H9 (cell line): ENCODE measurements at regions not wholly inside any gene's neighbourhood (a gene's known extent, or its start where the extent isn't known, plus 50 kb on each side); places are given as distances from the start of the nearest gene placed in this dataset.

Experiments used
- DNase-seq: peaks from one replicate; pipeline ENCODE4 v3.0.0-alpha.2; 2017
- H2AFZ ChIP-seq: one replicate; pipeline ENCODE4 v1.6.1; 2013; ENCODE audit warnings: mild to moderate bottlenecking, low read length, control low read depth, moderate library complexity
- H2AK5ac ChIP-seq: 2 replicates; pipeline ENCODE4 v1.6.1; 2013; ENCODE audit warnings: low read length, control low read depth, mixed read lengths; ENCODE audit not compliant: insufficient read length
- H2BK120ac ChIP-seq: one replicate; pipeline ENCODE4 v1.6.1; 2013; ENCODE audit warnings: low read depth, mild to moderate bottlenecking, low read length, control low read depth, inconsistent platforms; ENCODE audit not compliant: poor library complexity, severe bottlenecking
- H2BK12ac ChIP-seq: 2 replicates; pipeline ENCODE4 v1.6.1; 2013; ENCODE audit warnings: low read length, control low read depth, mixed read lengths, low read depth; ENCODE audit not compliant: insufficient read length
- H2BK15ac ChIP-seq: 2 replicates; pipeline ENCODE4 v1.6.1; 2013; ENCODE audit warnings: low read depth, low read length, control low read depth
- H2BK20ac ChIP-seq: one replicate; pipeline ENCODE4 v1.6.1; 2013; ENCODE audit warnings: low read depth, mild to moderate bottlenecking, low read length, control low read depth, inconsistent platforms; ENCODE audit not compliant: poor library complexity, severe bottlenecking
- H2BK5ac ChIP-seq: 2 replicates; pipeline ENCODE4 v1.6.1; 2013; ENCODE audit warnings: low read length, control low read depth, mixed read lengths; ENCODE audit not compliant: insufficient read length
- H3K14ac ChIP-seq: 2 replicates; pipeline ENCODE4 v1.6.1; 2013; ENCODE audit warnings: low read length, control low read depth; ENCODE audit not compliant: insufficient read depth
- H3K18ac ChIP-seq: 2 replicates; pipeline ENCODE4 v1.6.1; 2013; ENCODE audit warnings: low read depth, mild to moderate bottlenecking, mixed read lengths, low read length, control low read depth; ENCODE audit not compliant: insufficient read length
- H3K23ac ChIP-seq: 2 replicates; pipeline ENCODE4 v1.6.1; 2013; ENCODE audit warnings: low read length, control low read depth, mixed read lengths, low read depth; ENCODE audit not compliant: insufficient read length
- H3K23me2 ChIP-seq: 2 replicates; pipeline ENCODE4 v1.6.1; 2013; ENCODE audit warnings: low read depth, mild to moderate bottlenecking, mixed read lengths, low read length, control low read depth; ENCODE audit not compliant: insufficient read length, poor library complexity, severe bottlenecking
- H3K27ac ChIP-seq: 2 replicates; pipeline ENCODE4 v1.5.1; 2013; ENCODE audit warnings: low read length, control low read depth, mixed read lengths, low read depth; ENCODE audit not compliant: insufficient read length
- H3K27me3 ChIP-seq: 2 replicates; pipeline ENCODE4 v1.6.1; 2013; ENCODE audit warnings: low read length, control low read depth, inconsistent platforms; ENCODE audit not compliant: insufficient read depth
- H3K4ac ChIP-seq: 2 replicates; pipeline ENCODE4 v1.6.1; 2013; ENCODE audit warnings: low read depth, mild to moderate bottlenecking, control low read depth, inconsistent platforms, low read length, moderate library complexity
- H3K4me1 ChIP-seq: 2 replicates; pipeline ENCODE4 v1.6.1; 2013; ENCODE audit warnings: low read length, control low read depth, inconsistent platforms; ENCODE audit not compliant: insufficient read depth
- H3K4me2 ChIP-seq: 2 replicates; pipeline ENCODE4 v1.6.1; 2013; ENCODE audit warnings: low read length, control low read depth, mixed read lengths; ENCODE audit not compliant: insufficient read length, insufficient read depth
- H3K56ac ChIP-seq: 2 replicates; pipeline ENCODE4 v1.6.1; 2013; ENCODE audit warnings: low read depth, mild to moderate bottlenecking, mixed read lengths, low read length, control low read depth; ENCODE audit not compliant: insufficient read length
- H3K79me1 ChIP-seq: 2 replicates; pipeline ENCODE4 v1.6.1; 2013; ENCODE audit warnings: low read depth, mild to moderate bottlenecking, moderate library complexity, low read length, control low read depth, inconsistent platforms; ENCODE audit not compliant: insufficient read depth, poor library complexity, severe bottlenecking
- H3K79me2 ChIP-seq: 2 replicates; pipeline ENCODE4 v1.6.1; 2013; ENCODE audit warnings: low read length, control low read depth, inconsistent platforms; ENCODE audit not compliant: insufficient read depth
- H3K9ac ChIP-seq: 2 replicates; pipeline ENCODE4 v1.6.1; 2013; ENCODE audit warnings: low read length, control low read depth, mixed read lengths; ENCODE audit not compliant: insufficient read length; ENCODE audit errors: extremely low read depth
- H3K9me3 ChIP-seq: one replicate; pipeline ENCODE4 v1.6.1; 2013; ENCODE audit warnings: low read depth, low read length, inconsistent platforms; ENCODE audit not compliant: control insufficient read depth
- H3T11ph ChIP-seq: one replicate; pipeline ENCODE4 v1.6.1; 2013; ENCODE audit warnings: mild to moderate bottlenecking, low read length, control low read depth, inconsistent platforms
- H4K20me1 ChIP-seq: one replicate; pipeline ENCODE4 v1.6.1; 2013; ENCODE audit not compliant: control insufficient read depth, insufficient read length, insufficient read depth
- H4K5ac ChIP-seq: 2 replicates; pipeline ENCODE4 v1.6.1; 2013; ENCODE audit warnings: low read depth, mild to moderate bottlenecking, mixed read lengths, low read length, control low read depth; ENCODE audit not compliant: insufficient read length
- H4K8ac ChIP-seq: replicated peaks from 2 replicates; pipeline ENCODE4 v1.6.1; 2013; ENCODE audit warnings: low read length, control low read depth, mixed read lengths, low read depth; ENCODE audit not compliant: insufficient read length
- H4K91ac ChIP-seq: 2 replicates; pipeline ENCODE4 v1.6.1; 2013; ENCODE audit warnings: low read depth, mild to moderate bottlenecking, moderate library complexity, mixed read lengths, low read length, control low read depth; ENCODE audit not compliant: insufficient read length
- H3K27ac Mint-ChIP-seq, 3 experiments: 2 replicates in 2 of 3; 3 replicates in 1 of 3; pipeline ENCODE4 v1.8.0; 2020 to 2021; ENCODE audit warnings: mixed read lengths in 3 of 3, mild to moderate bottlenecking in 1 of 3, moderate library complexity in 1 of 3
- H3K27me3 Mint-ChIP-seq: 2 replicates; pipeline ENCODE4 v1.8.0; 2021; ENCODE audit warnings: low read depth, mild to moderate bottlenecking, moderate library complexity, mixed read lengths
- H3K36me3 Mint-ChIP-seq, 3 experiments: 2 replicates in 2 of 3; 3 replicates in 1 of 3; pipeline ENCODE4 v1.8.0; 2020 to 2021; ENCODE audit warnings: low read depth in 3 of 3, mixed read lengths in 3 of 3; ENCODE audit not compliant: insufficient read depth in 1 of 3
- H3K4me1 Mint-ChIP-seq, 2 experiments: 2 replicates each; pipeline ENCODE4 v1.8.0; 2020; ENCODE audit warnings: mixed read lengths in 2 of 2
- H3K4me3 Mint-ChIP-seq, 2 experiments: 2 replicates in 1 of 2; 3 replicates in 1 of 2; pipeline ENCODE4 v1.8.0; 2020 to 2021; ENCODE audit warnings: mild to moderate bottlenecking in 2 of 2, mixed read lengths in 2 of 2, moderate library complexity in 1 of 2
- H3K9me3 Mint-ChIP-seq, 2 experiments: 2 replicates in 1 of 2; 3 replicates in 1 of 2; pipeline ENCODE4 v1.8.0; 2020; ENCODE audit warnings: mild to moderate bottlenecking in 2 of 2, mixed read lengths in 2 of 2, moderate library complexity in 1 of 2
- WGBS: extraction: QIAGEN DNeasy Blood & Tissue Kit; methylation state at CpG from one replicate; pipeline ENCODE4 v1.1.7; 2013; ENCODE audit warnings: missing lambda C conversion rate, low lambda C conversion rate, mixed read lengths; ENCODE audit not compliant: insufficient read length; ENCODE audit errors: extremely low coverage; 5-methylcytosine and 5-hydroxymethylcytosine counted together
- TF ChIP-seq, protein P1 (sequence below): fragments of 200-600 bp; sonication (generic); conservative IDR thresholded peaks from 3 replicates; pipeline ENCODE4 v1.8.0; 2021; ENCODE audit warnings: antibody characterized with exemption, mild to moderate bottlenecking

DNA sequence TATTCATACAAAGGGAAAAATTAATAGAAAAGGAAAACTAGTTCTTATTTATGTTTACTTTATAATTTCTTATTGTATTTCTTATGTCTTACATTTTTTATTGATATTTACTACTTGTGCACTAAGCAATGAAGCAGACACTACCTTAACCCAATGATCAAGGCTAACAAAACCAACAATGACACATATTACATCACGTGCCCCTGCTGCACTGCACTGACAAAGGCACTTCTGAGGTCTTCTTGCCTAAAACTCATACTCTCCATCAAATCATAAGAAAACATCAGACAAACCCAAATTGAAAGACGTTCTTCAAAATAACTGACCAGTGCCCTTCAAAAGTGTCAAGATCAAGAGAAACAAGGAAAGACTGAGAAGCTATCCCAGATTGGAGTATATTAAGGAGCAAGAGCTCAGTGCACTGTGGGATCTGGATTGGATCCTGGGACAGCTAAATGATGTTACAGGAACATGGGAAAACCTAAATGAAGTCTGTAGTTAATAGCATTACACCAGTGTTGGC lies 230.9 kb downstream of the AUH start:
- H4K20me1 ChIP-seq, result no peaks in the 10 kb centered on the region
- H3K56ac ChIP-seq, result no peak overlapping the region
- no peak for DNase-seq
- WGBS, result no CpG with 5 or more reads among the region's 2 CpGs
- H3K36me3 Mint-ChIP-seq, result no peaks in the 10 kb centered on the region; a peak in 1 of 7 replicates
- no peak overlapping the region for H2BK15ac ChIP-seq
- no peak overlapping the region for H2BK12ac ChIP-seq
- H3K4me2 ChIP-seq, result no peak overlapping the region
- no peaks in the 10 kb centered on the region for H3K4me1 Mint-ChIP-seq
- H3K9me3 ChIP-seq, result no peaks in the 10 kb centered on the region
- H2BK120ac ChIP-seq, result no peak overlapping the region
- H3K9me3 Mint-ChIP-seq, result peaks cover 0 to 8% of the 10 kb centered on the region in 2 experiments; a peak in 4 of 5 replicates
- no peak overlapping the region for H2AK5ac ChIP-seq
- H3K27me3 ChIP-seq, result no peaks in the 10 kb centered on the region
- no peak overlapping the region for H2AFZ ChIP-seq
- no peaks in the 10 kb centered on the region for H3K23me2 ChIP-seq
- H4K8ac ChIP-seq, result no peak overlapping the region
- H3K18ac ChIP-seq, result no peak overlapping the region
- H3K79me1 ChIP-seq, result no peaks in the 10 kb centered on the region
- H3K23ac ChIP-seq, result no peak overlapping the region
- H2BK5ac ChIP-seq, result no peak overlapping the region
- no peaks in the 10 kb centered on the region for H3K79me2 ChIP-seq
- no peak overlapping the region for H3K14ac ChIP-seq
- H3K4me3 Mint-ChIP-seq, result no peak overlapping the region
- no peak overlapping the region for H3K27ac ChIP-seq
- H4K91ac ChIP-seq, result no peak overlapping the region
- H4K5ac ChIP-seq, result no peak overlapping the region
- H3T11ph ChIP-seq, result no peak overlapping the region
- no peak overlapping the region for H2BK20ac ChIP-seq
- H3K4ac ChIP-seq, result no peak overlapping the region
- H3K9ac ChIP-seq, result no peak overlapping the region
- H3K27ac Mint-ChIP-seq, result no peak overlapping the region
- TF ChIP-seq, protein P1, sequence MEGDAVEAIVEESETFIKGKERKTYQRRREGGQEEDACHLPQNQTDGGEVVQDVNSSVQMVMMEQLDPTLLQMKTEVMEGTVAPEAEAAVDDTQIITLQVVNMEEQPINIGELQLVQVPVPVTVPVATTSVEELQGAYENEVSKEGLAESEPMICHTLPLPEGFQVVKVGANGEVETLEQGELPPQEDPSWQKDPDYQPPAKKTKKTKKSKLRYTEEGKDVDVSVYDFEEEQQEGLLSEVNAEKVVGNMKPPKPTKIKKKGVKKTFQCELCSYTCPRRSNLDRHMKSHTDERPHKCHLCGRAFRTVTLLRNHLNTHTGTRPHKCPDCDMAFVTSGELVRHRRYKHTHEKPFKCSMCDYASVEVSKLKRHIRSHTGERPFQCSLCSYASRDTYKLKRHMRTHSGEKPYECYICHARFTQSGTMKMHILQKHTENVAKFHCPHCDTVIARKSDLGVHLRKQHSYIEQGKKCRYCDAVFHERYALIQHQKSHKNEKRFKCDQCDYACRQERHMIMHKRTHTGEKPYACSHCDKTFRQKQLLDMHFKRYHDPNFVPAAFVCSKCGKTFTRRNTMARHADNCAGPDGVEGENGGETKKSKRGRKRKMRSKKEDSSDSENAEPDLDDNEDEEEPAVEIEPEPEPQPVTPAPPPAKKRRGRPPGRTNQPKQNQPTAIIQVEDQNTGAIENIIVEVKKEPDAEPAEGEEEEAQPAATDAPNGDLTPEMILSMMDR, result no peak
- H3K4me1 ChIP-seq, result no peaks in the 10 kb centered on the region
- H3K27me3 Mint-ChIP-seq, result no peaks in the 10 kb centered on the region
